ENCODE measurements at regions not wholly inside any gene's neighbourhood (a gene's known extent, or its start where the extent isn't known, plus 50 kb on each side); places are given as distances from the start of the nearest gene placed in this dataset.

- H3K36me3 ChIP-seq (ENCODE audit: control insufficient read depth, insufficient read depth, low read length) = no peaks in the 10 kb centered on the region
- WGBS (ENCODE audit: insufficient coverage) = 68% methylated on average over 9 of the region's 18 CpGs
- no peak for DNase-seq
- peaks cover 6% of the 10 kb centered on the region for H3K27me3 ChIP-seq (ENCODE audit: control insufficient read depth, insufficient read depth, low read length)
- no peaks in the 10 kb centered on the region for H3K9me3 ChIP-seq (replicated peaks; ENCODE audit: control insufficient read depth, low read depth, low read length)
- H3K27ac ChIP-seq (ENCODE audit: low read length) = no peak overlapping the region
- H3K4me1 ChIP-seq (ENCODE audit: control insufficient read depth, insufficient read depth, low read length) = peaks cover 10% of the 10 kb centered on the region
- no peak overlapping the region for H3K4me3 ChIP-seq (ENCODE audit: low read length)
These were observed 130.8 kb upstream of the IRX4 start for GRCh38 chr5:2013301-2014057.

GRCh38 chr5:2012885-2013284, 130.2 kb upstream of the IRX4 start:
- no peaks in the 10 kb centered on the region for H3K36me3 ChIP-seq (ENCODE audit: control insufficient read depth, insufficient read depth, low read length)
- H3K9me3 ChIP-seq (replicated peaks; ENCODE audit: control insufficient read depth, low read depth, low read length) = no peaks in the 10 kb centered on the region
- H3K27ac ChIP-seq (ENCODE audit: low read length) = no peak overlapping the region
- H3K4me1 ChIP-seq (ENCODE audit: control insufficient read depth, insufficient read depth, low read length) = peaks cover 16% of the 10 kb centered on the region
- peaks cover 9% of the 10 kb centered on the region for H3K27me3 ChIP-seq (ENCODE audit: control insufficient read depth, insufficient read depth, low read length)
- 75% methylated on average over 5 of the region's 8 CpGs for WGBS (ENCODE audit: insufficient coverage)
- H3K4me3 ChIP-seq (ENCODE audit: low read length) = no peak overlapping the region
- no peak for DNase-seq

GRCh38 chr5:2011481-2012411, 129.0 kb upstream of the IRX4 start:
- Histone ChIP-seq H3K27ac (ENCODE audit: low read length) (no peak overlapping the region), H3K4me1 (ENCODE audit: control insufficient read depth, insufficient read depth, low read length) (peaks cover 26% of the 10 kb centered on the region), H3K9me3 (replicated peaks; ENCODE audit: control insufficient read depth, low read depth, low read length) (no peaks in the 10 kb centered on the region), H3K27me3 (ENCODE audit: control insufficient read depth, insufficient read depth, low read length) (peaks cover 11% of the 10 kb centered on the region), H3K36me3 (ENCODE audit: control insufficient read depth, insufficient read depth, low read length) (no peaks in the 10 kb centered on the region), H3K4me3 (ENCODE audit: low read length) (no peak overlapping the region)
- DNase-seq = no peak
- WGBS (ENCODE audit: insufficient coverage) = 80% methylated on average over 14 of the region's 18 CpGs

GRCh38 chr5:2010940-2011339, 128.2 kb upstream of the IRX4 start:
- DNase-seq = no peak
- no peaks in the 10 kb centered on the region for H3K9me3 ChIP-seq (replicated peaks; ENCODE audit: control insufficient read depth, low read depth, low read length)
- H3K27ac ChIP-seq (ENCODE audit: low read length) = no peak overlapping the region
- no peaks in the 10 kb centered on the region for H3K36me3 ChIP-seq (ENCODE audit: control insufficient read depth, insufficient read depth, low read length)
- WGBS (ENCODE audit: insufficient coverage) = 87% methylated on average over 3 of the region's 3 CpGs
- H3K4me3 ChIP-seq (ENCODE audit: low read length) = no peak overlapping the region
- peaks cover 30% of the 10 kb centered on the region for H3K4me1 ChIP-seq (ENCODE audit: control insufficient read depth, insufficient read depth, low read length)
- peaks cover 11% of the 10 kb centered on the region for H3K27me3 ChIP-seq (ENCODE audit: control insufficient read depth, insufficient read depth, low read length)

- WGBS (ENCODE audit: insufficient coverage) = 89% methylated on average over 20 of the region's 22 CpGs
- no peaks in the 10 kb centered on the region for H3K9me3 ChIP-seq (replicated peaks; ENCODE audit: control insufficient read depth, low read depth, low read length)
- no peak overlapping the region for H3K27ac ChIP-seq (ENCODE audit: low read length)
- DNase-seq = no peak
- no peak overlapping the region for H3K4me3 ChIP-seq (ENCODE audit: low read length)
- H3K36me3 ChIP-seq (ENCODE audit: control insufficient read depth, insufficient read depth, low read length) = no peaks in the 10 kb centered on the region
- peaks cover 15% of the 10 kb centered on the region for H3K27me3 ChIP-seq (ENCODE audit: control insufficient read depth, insufficient read depth, low read length)
- H3K4me1 ChIP-seq (ENCODE audit: control insufficient read depth, insufficient read depth, low read length) = peaks cover 30% of the 10 kb centered on the region
These were observed 127.5 kb upstream of the IRX4 start for GRCh38 chr5:2009986-2010914.

- peaks cover 25% of the 10 kb centered on the region for H3K27me3 ChIP-seq (ENCODE audit: control insufficient read depth, insufficient read depth, low read length)
- 38% methylated on average over 9 of the region's 15 CpGs for WGBS (ENCODE audit: insufficient coverage)
These were observed 126.3 kb upstream of the IRX4 start for GRCh38 chr5:2008851-2009629.

GRCh38 chr5:2007878-2008501, 125.3 kb upstream of the IRX4 start:
- Histone ChIP-seq H3K4me1 (ENCODE audit: control insufficient read depth, insufficient read depth, low read length) (peaks cover 30% of the 10 kb centered on the region), H3K36me3 (ENCODE audit: control insufficient read depth, insufficient read depth, low read length) (no peaks in the 10 kb centered on the region), H3K9me3 (replicated peaks; ENCODE audit: control insufficient read depth, low read depth, low read length) (no peaks in the 10 kb centered on the region), H3K27ac (ENCODE audit: low read length) (peak overlapping the region; percentile 59), H3K4me3 (ENCODE audit: low read length) (peak overlapping the region; percentile 19), H3K27me3 (ENCODE audit: control insufficient read depth, insufficient read depth, low read length) (peaks cover 25% of the 10 kb centered on the region)
- WGBS (ENCODE audit: insufficient coverage) = 11% methylated on average over 22 of the region's 35 CpGs
- DNase-seq = peak; percentile 64

More at GRCh38 chr5:2008851-2009629, 126.3 kb upstream of the IRX4 start:
- no peak overlapping the region for H3K4me3 ChIP-seq (ENCODE audit: low read length)
- no peaks in the 10 kb centered on the region for H3K36me3 ChIP-seq (ENCODE audit: control insufficient read depth, insufficient read depth, low read length)
- no peak overlapping the region for H3K27ac ChIP-seq (ENCODE audit: low read length)
- peaks cover 30% of the 10 kb centered on the region for H3K4me1 ChIP-seq (ENCODE audit: control insufficient read depth, insufficient read depth, low read length)
- no peaks in the 10 kb centered on the region for H3K9me3 ChIP-seq (replicated peaks; ENCODE audit: control insufficient read depth, low read depth, low read length)
- DNase-seq = peak; percentile 30

GRCh38 chr5:2007496-2007877, 124.8 kb upstream of the IRX4 start:
- DNase-seq = peak; percentile 31
- Histone ChIP-seq H3K27me3 (ENCODE audit: control insufficient read depth, insufficient read depth, low read length) (peaks cover 23% of the 10 kb centered on the region), H3K36me3 (ENCODE audit: control insufficient read depth, insufficient read depth, low read length) (no peaks in the 10 kb centered on the region), H3K4me1 (ENCODE audit: control insufficient read depth, insufficient read depth, low read length) (peaks cover 30% of the 10 kb centered on the region), H3K4me3 (ENCODE audit: low read length) (peak overlapping the region; percentile 19), H3K9me3 (replicated peaks; ENCODE audit: control insufficient read depth, low read depth, low read length) (no peaks in the 10 kb centered on the region), H3K27ac (ENCODE audit: low read length) (peak overlapping the region; percentile 59)
- 51% methylated on average over 20 of the region's 24 CpGs for WGBS (ENCODE audit: insufficient coverage)

- Histone ChIP-seq H3K9me3 (replicated peaks; ENCODE audit: control insufficient read depth, low read depth, low read length) (no peaks in the 10 kb centered on the region), H3K4me1 (ENCODE audit: control insufficient read depth, insufficient read depth, low read length) (peaks cover 30% of the 10 kb centered on the region), H3K36me3 (ENCODE audit: control insufficient read depth, insufficient read depth, low read length) (no peaks in the 10 kb centered on the region), H3K27me3 (ENCODE audit: control insufficient read depth, insufficient read depth, low read length) (peaks cover 23% of the 10 kb centered on the region), H3K4me3 (ENCODE audit: low read length) (no peak overlapping the region), H3K27ac (ENCODE audit: low read length) (no peak overlapping the region)
- no peak for DNase-seq
- WGBS (ENCODE audit: insufficient coverage) = 88% methylated on average over 14 of the region's 14 CpGs
These were observed 124.2 kb upstream of the IRX4 start for GRCh38 chr5:2006971-2007291.
